ENCODE measurements at regions not wholly inside any gene's neighbourhood (a gene's known extent, or its start where the extent isn't known, plus 50 kb on each side); places are given as distances from the start of the nearest gene placed in this dataset.

DNA sequence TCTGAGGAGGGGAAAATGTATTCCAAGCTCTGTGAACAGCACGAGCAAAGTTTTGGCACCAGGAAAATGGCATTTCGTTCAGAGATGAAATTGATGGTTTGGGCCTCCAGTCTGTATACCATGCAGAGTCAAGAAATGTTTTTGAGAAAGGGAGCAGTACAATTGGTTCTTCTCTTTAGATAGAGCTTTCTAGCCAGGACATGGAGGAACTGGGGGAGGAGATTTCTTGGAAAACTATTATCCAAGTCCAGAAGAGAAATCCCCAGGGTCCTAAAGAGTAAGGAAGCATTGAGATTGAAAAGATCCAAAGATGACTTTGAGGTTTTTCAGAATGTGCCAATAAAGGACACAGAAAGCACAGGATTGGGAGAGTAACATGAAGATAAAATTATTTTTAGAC lies 432.4 kb downstream of the TNS1 start:
- TF ChIP-seq, protein P1, sequence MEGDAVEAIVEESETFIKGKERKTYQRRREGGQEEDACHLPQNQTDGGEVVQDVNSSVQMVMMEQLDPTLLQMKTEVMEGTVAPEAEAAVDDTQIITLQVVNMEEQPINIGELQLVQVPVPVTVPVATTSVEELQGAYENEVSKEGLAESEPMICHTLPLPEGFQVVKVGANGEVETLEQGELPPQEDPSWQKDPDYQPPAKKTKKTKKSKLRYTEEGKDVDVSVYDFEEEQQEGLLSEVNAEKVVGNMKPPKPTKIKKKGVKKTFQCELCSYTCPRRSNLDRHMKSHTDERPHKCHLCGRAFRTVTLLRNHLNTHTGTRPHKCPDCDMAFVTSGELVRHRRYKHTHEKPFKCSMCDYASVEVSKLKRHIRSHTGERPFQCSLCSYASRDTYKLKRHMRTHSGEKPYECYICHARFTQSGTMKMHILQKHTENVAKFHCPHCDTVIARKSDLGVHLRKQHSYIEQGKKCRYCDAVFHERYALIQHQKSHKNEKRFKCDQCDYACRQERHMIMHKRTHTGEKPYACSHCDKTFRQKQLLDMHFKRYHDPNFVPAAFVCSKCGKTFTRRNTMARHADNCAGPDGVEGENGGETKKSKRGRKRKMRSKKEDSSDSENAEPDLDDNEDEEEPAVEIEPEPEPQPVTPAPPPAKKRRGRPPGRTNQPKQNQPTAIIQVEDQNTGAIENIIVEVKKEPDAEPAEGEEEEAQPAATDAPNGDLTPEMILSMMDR (IDR thresholded peaks at IDR 0.05; ENCODE audit: insufficient read depth, low read length, poor library complexity, severe bottlenecking) = no peak
- no peak for TF ChIP-seq EZH2phosphoT487 (conservative IDR thresholded peaks at IDR 0.05; ENCODE audit: low read length)

Data from SU-DHL-6 (cell line).